Endodermal cell (in vitro differentiated cells): ENCODE measurements at regions not wholly inside any gene's neighbourhood (a gene's known extent, or its start where the extent isn't known, plus 50 kb on each side); places are given as distances from the start of the nearest gene placed in this dataset.

Experiments used
- DNase-seq: peaks from one replicate; pipeline ENCODE4 v3.0.0-alpha.2; 2017
- H3K27ac ChIP-seq: 2 replicates; pipeline ENCODE4 v1.5.1; 2013; ENCODE audit warnings: mild to moderate bottlenecking, low read depth, low read length, moderate library complexity
- H3K27me3 ChIP-seq: 2 replicates; pipeline ENCODE4 v1.6.1; 2013; ENCODE audit warnings: mild to moderate bottlenecking, low read length, moderate library complexity; ENCODE audit not compliant: insufficient read depth, control insufficient read depth, poor library complexity, severe bottlenecking
- H3K36me3 ChIP-seq: 2 replicates; pipeline ENCODE4 v1.7.0; 2013; ENCODE audit warnings: mild to moderate bottlenecking, low read length, moderate library complexity; ENCODE audit not compliant: control insufficient read depth, insufficient read depth
- H3K4me1 ChIP-seq: one replicate; pipeline ENCODE4 v1.7.0; 2013; ENCODE audit warnings: low read length; ENCODE audit not compliant: control insufficient read depth, insufficient read depth
- H3K4me3 ChIP-seq: 2 replicates; pipeline ENCODE4 v1.5.1; 2013; ENCODE audit warnings: mild to moderate bottlenecking, low read length, moderate library complexity
- H3K9ac ChIP-seq: 2 replicates; pipeline ENCODE4 v1.6.1; 2013; ENCODE audit warnings: mild to moderate bottlenecking, low read length, moderate library complexity; ENCODE audit not compliant: poor library complexity, severe bottlenecking; ENCODE audit errors: extremely low read depth
- H3K9me3 ChIP-seq: 2 replicates; pipeline ENCODE4 v1.6.1; 2013; ENCODE audit warnings: mild to moderate bottlenecking, low read length, moderate library complexity; ENCODE audit not compliant: control insufficient read depth
- H3K27ac Mint-ChIP-seq: 2 replicates; pipeline ENCODE4 v1.8.0; 2020; ENCODE audit warnings: mixed read lengths
- H3K27me3 Mint-ChIP-seq: 2 replicates; pipeline ENCODE4 v1.8.0; 2021; ENCODE audit warnings: mild to moderate bottlenecking, mixed read lengths; ENCODE audit not compliant: insufficient read depth
- H3K36me3 Mint-ChIP-seq: 2 replicates; pipeline ENCODE4 v1.8.0; 2020; ENCODE audit warnings: low read depth, mixed read lengths
- H3K4me1 Mint-ChIP-seq: 2 replicates; pipeline ENCODE4 v1.8.0; 2020; ENCODE audit warnings: mixed read lengths
- H3K4me3 Mint-ChIP-seq: 2 replicates; pipeline ENCODE4 v1.8.0; 2020; ENCODE audit warnings: mild to moderate bottlenecking, moderate library complexity, mixed read lengths
- H3K9me3 Mint-ChIP-seq: 2 replicates; pipeline ENCODE4 v1.8.0; 2020; ENCODE audit warnings: mild to moderate bottlenecking, mixed read lengths
- WGBS, 2 experiments: methylation state at CpG; one replicate each; pipeline versions ENCODE4 v1.1.5 to v1.1.7; 2013; ENCODE audit warnings: missing lambda C conversion rate in 2 of 2, mixed read lengths in 1 of 2; ENCODE audit not compliant: insufficient coverage in 1 of 2, insufficient read length in 1 of 2; 5-methylcytosine and 5-hydroxymethylcytosine counted together
- TF ChIP-seq, protein P1 (sequence below): fragments of 200-600 bp; sonication (generic); conservative IDR thresholded peaks from 2 replicates; pipeline ENCODE4 v1.5.0; 2021; ENCODE audit warnings: antibody characterized with exemption, mild to moderate bottlenecking

DNA sequence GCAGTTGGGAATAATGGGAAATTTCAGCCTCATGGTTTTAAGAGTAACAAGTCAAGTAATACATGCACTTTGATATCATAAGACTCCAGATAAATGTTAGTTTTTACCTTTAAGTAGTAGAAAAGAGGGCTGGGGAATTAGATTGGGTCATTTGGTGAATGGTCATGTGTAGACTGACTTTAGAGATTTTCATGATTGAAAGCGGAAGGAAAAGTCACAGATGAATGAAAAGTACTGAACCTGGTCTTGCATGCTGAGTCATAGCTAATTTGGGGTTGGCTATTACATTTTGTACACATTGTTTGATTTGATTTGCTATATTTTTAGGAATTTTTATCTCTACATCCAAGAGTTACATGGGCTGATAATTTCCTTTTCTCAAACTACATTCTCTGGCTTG lies 539.4 kb upstream of the SPHKAP start:
- no peaks in the 10 kb centered on the region for H3K27me3 ChIP-seq
- H3K9me3 Mint-ChIP-seq: no peaks in the 10 kb centered on the region
- H3K4me3 Mint-ChIP-seq: no peak overlapping the region
- DNase-seq: no peak
- whole genome bisulfite sequencing, 2 experiments: 98% methylated on average over 1 of the region's 1 CpG; no CpG with 5 or more reads in 1 of the 2 experiments
- TF ChIP-seq, protein P1, sequence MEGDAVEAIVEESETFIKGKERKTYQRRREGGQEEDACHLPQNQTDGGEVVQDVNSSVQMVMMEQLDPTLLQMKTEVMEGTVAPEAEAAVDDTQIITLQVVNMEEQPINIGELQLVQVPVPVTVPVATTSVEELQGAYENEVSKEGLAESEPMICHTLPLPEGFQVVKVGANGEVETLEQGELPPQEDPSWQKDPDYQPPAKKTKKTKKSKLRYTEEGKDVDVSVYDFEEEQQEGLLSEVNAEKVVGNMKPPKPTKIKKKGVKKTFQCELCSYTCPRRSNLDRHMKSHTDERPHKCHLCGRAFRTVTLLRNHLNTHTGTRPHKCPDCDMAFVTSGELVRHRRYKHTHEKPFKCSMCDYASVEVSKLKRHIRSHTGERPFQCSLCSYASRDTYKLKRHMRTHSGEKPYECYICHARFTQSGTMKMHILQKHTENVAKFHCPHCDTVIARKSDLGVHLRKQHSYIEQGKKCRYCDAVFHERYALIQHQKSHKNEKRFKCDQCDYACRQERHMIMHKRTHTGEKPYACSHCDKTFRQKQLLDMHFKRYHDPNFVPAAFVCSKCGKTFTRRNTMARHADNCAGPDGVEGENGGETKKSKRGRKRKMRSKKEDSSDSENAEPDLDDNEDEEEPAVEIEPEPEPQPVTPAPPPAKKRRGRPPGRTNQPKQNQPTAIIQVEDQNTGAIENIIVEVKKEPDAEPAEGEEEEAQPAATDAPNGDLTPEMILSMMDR: no peak
- no peaks in the 10 kb centered on the region for H3K27me3 Mint-ChIP-seq
- H3K27ac ChIP-seq: no peak overlapping the region
- H3K36me3 ChIP-seq: no peaks in the 10 kb centered on the region
- no peaks in the 10 kb centered on the region for H3K4me1 ChIP-seq
- H3K9me3 ChIP-seq: no peaks in the 10 kb centered on the region
- no peak overlapping the region for H3K9ac ChIP-seq
- no peak overlapping the region for H3K4me3 ChIP-seq
- no peak overlapping the region for H3K27ac Mint-ChIP-seq
- H3K4me1 Mint-ChIP-seq: no peaks in the 10 kb centered on the region
- no peaks in the 10 kb centered on the region for H3K36me3 Mint-ChIP-seq

DNA sequence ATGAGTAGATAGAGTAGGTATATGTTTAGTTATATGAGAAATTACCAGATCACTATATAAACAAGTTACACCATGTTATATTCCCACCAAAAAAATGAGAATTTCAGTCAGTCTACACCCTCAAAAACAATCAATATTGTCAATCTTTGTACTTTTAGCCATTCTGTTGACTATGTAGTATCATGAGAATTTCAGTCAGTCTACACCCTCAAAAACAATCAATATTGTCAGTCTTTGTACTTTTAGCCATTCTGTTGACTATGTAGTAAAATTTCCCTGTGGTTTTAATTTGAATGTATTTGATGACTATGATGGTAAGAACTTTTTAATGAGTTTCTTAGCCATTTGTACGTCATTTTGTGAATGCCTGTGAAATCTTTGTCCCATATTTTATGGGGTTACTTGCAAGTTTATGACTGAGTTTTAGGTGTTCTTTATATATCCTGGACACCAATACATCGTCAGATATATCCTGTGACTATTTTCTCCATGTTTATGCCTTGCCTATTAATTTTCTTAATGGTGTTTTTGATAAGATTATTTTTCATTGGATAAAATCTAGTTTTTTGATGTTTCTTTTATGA lies 528.4 kb upstream of the SPHKAP start:
- DNase-seq: no peak
- no peak overlapping the region for H3K9ac ChIP-seq
- peaks cover 9% of the 10 kb centered on the region for H3K9me3 Mint-ChIP-seq
- TF ChIP-seq, protein P1: no peak
- H3K36me3 Mint-ChIP-seq: no peaks in the 10 kb centered on the region
- no peak overlapping the region for H3K27ac ChIP-seq
- H3K36me3 ChIP-seq: no peaks in the 10 kb centered on the region
- no peaks in the 10 kb centered on the region for H3K27me3 ChIP-seq
- no peaks in the 10 kb centered on the region for H3K4me1 ChIP-seq
- no peak overlapping the region for H3K4me3 Mint-ChIP-seq
- no peak overlapping the region for H3K27ac Mint-ChIP-seq
- no peak overlapping the region for H3K4me3 ChIP-seq
- H3K9me3 ChIP-seq: peaks cover 11% of the 10 kb centered on the region
- H3K4me1 Mint-ChIP-seq: peaks cover 7% of the 10 kb centered on the region
- WGBS, 2 experiments: 100% methylated on average over 1 to 2 of the region's 2 CpGs
- no peaks in the 10 kb centered on the region for H3K27me3 Mint-ChIP-seq

DNA sequence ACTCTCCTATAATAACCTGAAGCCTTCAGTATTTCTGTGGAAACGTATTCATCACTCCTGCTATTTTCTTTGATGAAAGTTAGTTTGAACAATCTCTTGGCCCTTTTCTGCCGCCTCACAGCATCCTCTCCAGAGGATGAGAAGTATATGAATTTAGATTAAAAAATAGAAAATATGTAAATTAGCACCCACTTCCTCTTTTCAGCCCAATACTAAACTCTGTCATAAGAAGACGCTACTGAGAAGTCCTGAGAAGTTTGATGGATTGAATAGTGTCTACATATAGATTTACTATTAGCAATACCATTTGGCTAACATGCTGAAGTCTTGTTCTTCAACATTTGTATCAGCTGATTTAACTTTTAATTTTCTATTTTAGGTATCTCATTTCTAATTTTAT lies 526.4 kb upstream of the SPHKAP start:
- 100% methylated on average over 1 of the region's 3 CpGs; no CpG with 5 or more reads in 1 of the 2 experiments for WGBS, 2 experiments
- Histone ChIP-seq H3K4me1 (no peaks in the 10 kb centered on the region), H3K9ac (no peak overlapping the region), H3K4me3 (no peak overlapping the region), H3K27me3 (no peaks in the 10 kb centered on the region), H3K36me3 (no peaks in the 10 kb centered on the region), H3K9me3 (no peaks in the 10 kb centered on the region), H3K27ac (no peak overlapping the region)
- no peak overlapping the region for H3K4me3 Mint-ChIP-seq
- H3K4me1 Mint-ChIP-seq: peaks cover 7% of the 10 kb centered on the region
- no peaks in the 10 kb centered on the region for H3K36me3 Mint-ChIP-seq
- TF ChIP-seq, protein P1: no peak
- H3K27ac Mint-ChIP-seq: no peak overlapping the region
- DNase-seq: no peak
- H3K27me3 Mint-ChIP-seq: no peaks in the 10 kb centered on the region
- no peaks in the 10 kb centered on the region for H3K9me3 Mint-ChIP-seq
